Posterior cingulate gyrus (tissue), 11 donors: ENCODE measurements at regions not wholly inside any gene's neighbourhood (a gene's known extent, or its start where the extent isn't known, plus 50 kb on each side); places are given as distances from the start of the nearest gene placed in this dataset.
A peak's percentile ranks its signal among the peaks of the same experiment; 100 is the strongest.

Source experiments
- DNase-seq, 10 donors: peaks; one replicate each; pipeline versions ENCODE4 v3.0.0 to v3.0.0-alpha.2; 2020 to 2021; ENCODE audit warnings: mixed read lengths in 3 of 10
- intact Hi-C: fragments of 100-400 bp; cut with DNase I; formaldehyde crosslinking; loops from one replicate; pipeline ENCODE4 v1.15.1; 2023

DNA sequence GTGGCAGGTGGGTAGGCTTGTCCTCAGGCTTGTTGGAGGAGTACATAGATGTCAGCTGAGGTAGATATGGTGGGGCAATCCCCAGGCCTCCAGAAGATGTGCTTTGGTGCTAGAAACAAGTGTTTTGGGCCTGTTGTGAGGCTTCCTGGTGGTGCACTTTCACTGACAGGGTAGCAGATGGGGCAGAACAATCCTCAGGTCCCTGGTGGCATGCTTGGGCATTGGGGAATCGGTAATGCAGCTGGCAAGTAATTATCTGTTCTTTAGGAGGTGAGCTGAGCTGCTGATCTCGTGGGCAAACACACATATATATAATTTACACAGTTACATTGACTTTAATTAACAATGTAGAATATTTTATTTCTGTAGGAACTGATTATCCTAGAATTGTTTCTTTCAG is 458.7 kb downstream of the BMP2 start:
- intact Hi-C loops = no loop called here
- DNase-seq = no peak

DNA sequence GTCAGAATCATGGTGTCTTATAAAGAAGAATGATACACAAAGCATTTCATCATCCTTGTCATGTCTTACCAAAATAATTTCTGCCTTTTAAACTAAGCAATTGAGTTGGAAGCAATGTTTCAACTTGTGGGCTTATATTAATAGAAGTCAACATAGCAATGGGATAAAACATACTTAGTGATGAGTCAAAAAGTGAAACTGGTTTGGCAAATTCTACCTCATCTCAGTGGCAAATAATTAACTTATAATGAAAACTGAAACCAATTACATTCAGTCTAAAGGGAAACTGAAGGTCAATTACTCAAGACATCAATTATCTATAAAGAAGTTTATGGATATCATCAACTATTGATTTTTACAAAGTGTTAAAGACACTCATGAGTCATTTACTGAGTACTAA is 463.8 kb downstream of the BMP2 start:
- intact Hi-C loops = no loop called here
- DNase-seq = no peak

DNA sequence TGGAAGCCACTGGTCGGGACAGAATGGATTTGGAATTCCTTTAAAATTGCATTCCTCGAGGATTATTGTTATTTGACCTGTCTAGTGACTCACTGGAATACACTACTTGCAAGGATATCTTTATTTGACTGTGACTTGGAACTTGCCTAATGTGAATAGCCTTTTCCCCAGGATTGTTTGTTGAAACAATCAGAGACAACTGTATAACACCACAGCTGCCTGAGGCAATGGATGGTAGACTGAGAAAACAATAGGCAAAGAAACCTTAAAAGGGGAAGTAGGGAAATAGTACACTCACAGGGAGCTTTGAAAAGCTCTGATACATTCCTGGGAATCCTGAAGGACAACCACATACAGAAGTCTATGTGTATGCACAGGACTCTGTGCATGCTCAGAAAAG is 465.3 kb downstream of the BMP2 start:
- intact Hi-C loops = no loop called here
- DNase-seq = no peak

DNA sequence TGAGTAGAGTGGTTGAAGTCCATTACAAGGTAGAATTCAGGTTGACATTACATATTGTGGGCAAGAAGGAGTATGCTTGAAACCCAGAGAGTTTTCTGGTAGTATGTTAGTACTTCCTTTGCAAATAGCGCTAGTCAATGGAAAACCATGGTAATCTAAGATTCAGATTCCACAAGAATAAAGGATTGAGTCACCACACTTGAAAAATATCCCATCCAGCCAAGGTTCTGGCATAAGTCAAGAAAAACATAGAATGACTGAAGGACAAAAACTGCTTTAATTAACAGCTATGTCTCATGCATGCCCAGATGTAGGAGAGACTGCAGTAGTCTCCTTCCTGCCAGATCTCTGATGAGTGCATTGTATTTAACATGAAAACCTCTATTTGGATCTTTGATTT is 469.8 kb downstream of the BMP2 start:
- no peak for DNase-seq
- intact Hi-C loops = no loop called here

DNA sequence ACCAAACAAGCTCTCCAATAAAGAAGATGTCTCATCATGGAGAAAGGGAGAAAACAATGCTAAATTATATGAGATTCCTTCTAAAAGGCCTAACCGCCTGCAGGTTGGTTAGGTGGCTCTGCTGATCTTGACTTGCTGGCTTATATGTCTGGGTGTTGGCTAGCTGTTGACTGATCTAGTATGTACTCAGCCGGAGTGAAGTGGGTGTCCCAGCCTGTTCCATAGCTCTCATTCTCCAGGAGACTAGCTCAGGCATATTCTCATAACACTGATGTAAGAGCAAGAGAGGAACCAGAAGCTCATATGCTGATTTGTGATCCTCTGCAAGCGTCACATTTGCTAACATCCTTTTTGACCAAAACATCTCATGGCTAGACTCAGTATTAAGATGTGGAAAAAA is 473.0 kb downstream of the BMP2 start:
- no peak for DNase-seq
- intact Hi-C loops = no loop called here

DNA sequence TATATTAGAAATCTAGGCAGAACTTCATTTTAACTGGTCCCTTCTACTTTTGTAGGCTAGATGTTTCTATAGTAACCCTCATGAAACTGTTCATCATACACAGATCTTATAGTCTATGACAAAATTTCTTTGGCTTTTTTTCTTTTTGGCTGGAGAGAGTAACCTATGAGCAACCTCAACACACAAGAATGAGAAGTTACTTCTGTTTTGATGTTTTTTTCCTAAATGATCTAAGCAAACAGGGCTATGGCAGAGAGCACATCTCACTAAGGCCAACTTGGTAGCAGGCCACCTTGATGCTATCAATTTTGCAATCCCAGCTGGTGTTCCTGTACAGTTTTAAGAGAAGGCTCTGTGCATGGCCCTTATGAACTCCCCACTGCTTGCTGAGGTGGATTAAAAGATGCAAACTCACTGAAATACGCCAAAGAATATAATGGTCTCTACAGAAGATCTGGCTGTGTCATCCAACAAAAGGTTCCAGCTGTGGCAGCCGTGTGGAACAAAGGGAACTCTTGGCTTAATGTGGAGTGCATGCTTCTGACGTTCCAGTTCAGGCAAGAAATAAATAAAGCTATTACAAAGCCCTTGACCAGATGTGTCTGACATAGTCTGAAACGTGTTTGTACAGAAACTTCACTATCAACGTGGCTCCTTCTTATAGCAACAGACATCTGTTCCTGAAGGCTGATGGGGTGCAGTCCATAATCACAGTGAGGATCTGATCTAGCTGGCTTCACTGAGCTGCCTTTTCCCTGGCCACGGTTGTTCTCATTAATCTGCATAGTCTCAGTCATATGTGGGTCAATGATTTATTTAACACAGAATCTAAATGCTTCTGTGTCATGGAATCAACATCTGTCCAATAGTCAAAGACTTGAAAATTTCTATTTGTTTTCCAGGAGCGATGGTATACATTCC is 481.1 kb downstream of the BMP2 start:
- intact Hi-C loops = no loop called here
- DNase-seq = no peak

DNA sequence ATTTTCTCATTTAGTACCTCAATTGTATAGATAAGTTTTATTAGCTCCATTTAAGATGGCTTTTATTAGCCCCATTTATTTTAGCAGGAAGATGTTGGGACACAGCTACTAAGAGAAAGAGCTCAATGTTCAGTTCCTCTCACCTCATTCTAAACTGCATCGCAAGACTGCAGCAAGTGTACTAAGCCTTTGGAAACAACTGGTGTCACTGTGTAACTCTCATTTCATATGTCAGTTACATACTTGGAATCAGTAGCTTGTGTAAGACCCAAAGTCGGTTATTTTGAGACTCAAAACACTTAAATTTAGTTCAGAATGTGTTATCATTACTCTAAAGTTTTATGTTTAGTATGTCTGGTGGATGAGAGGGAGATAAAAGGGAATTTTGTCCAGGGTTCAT is 482.9 kb downstream of the BMP2 start:
- intact Hi-C loops = no loop called here
- DNase-seq = no peak

DNA sequence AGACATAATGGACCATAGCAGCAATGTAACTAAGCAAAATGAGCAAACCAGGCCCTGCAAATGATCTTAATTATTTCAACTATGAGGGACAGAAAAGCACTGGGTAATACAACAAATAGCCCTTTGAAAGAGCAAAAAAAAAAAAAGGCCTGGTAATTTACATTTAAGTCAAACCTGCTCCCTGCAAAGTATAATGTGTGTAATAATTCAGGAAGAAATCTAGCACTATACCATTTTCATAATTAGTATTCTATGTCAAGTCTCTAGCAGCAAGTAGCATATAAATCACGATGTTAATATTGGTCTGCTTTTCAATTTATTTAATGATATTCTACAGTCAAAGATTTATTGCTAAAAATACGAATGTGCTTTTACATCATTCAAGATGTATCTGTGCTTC is 489.6 kb downstream of the BMP2 start:
- intact Hi-C loops = no loop called here
- no peak for DNase-seq

DNA sequence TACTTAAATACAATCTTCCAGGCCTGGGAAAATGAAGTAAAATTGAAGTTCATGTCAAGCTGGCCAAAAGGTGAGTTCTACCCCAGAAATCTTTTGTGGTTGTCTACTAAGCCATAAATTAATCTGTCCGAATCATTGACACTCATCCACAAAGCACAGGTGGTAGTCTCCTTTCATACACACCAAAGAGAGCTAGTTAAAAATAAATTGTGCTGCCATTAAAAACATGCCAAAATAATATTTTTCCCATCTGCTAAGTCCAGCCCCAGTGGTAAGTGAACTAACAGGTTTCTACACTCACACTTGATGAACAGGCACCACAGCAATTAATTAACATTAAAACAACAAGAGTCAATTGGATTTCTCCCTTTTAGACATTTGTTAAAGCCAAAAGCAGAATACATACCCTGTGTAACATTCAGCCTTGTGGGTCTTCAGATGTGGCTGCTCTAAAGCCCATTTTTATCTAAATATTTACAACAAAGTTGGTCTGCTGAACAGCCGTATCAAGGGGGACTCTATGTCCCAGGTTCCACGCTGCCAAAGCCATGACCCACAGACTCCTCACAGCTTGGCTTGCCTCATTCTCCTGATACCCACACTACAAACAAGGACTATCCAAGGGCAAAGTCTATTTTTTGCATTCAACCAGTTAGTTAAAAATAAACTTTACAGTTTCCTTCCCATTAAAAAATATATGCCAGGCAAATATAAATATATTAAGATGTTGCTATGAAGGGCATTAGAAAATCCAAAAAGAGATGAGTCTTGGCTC is 490.4 kb downstream of the BMP2 start:
- DNase-seq = no peak
- intact Hi-C loops = no loop called here

DNA sequence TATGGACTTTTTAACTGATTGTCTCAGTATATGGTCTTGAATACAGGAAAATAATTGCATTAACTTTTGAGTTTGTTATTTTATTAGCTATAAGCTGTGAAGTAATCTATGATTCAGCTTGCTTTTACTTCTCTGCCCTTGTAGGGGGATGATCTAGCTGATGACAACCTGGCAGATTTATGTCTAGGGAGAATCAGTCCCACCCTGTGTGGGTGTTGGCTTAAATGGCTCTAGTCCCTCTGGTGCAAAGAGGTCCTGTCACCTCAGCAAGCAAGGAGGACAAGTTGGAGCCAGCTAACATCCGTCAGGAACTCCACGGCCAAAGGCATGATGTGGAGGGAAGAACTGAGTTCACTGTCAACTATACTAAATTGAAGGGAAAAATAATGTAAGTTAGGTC is 495.3 kb downstream of the BMP2 start:
- intact Hi-C loops = no loop called here
- DNase-seq = no peak

DNA sequence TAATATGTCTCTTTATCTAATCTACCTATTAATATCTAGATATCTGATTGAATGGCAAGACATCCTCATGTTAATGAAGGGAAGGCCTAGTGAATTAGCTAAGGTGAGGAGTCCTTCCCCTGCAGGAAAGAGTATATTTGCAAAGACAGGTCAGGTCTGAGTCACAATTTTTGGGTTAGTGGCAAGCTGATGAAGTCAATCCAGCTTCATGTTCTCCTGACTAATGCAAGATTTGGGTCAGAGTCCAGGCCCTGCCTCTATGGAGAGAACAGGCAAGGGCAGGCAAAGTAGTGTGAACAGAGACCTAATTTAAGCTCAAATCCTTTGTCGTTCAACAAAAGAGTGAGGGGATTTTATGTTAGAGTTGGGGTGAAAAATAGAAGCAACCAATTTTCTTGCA is 496.7 kb downstream of the BMP2 start:
- intact Hi-C loops = no loop called here
- DNase-seq = no peak

DNA sequence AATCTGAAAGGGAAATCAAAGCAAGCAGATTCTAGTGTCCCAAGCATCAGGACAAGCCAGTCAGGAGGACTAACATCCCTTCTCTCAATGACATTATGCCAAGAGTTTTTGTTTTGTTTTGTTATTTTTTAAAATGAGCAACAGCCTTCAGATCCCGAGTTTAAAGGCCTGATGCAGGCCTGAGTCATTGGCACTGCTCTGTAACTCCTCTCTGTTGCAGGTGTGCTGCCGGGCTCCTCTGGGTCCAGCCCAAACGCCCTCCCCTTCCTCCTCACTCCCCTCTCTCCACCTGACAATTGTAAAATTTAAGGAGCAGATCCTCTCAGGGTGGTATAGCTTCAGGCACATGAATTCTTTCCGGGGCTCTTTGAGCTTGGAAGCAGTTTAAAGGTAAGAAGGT is 502.0 kb downstream of the BMP2 start:
- intact Hi-C loops = no loop called here
- no peak for DNase-seq

DNA sequence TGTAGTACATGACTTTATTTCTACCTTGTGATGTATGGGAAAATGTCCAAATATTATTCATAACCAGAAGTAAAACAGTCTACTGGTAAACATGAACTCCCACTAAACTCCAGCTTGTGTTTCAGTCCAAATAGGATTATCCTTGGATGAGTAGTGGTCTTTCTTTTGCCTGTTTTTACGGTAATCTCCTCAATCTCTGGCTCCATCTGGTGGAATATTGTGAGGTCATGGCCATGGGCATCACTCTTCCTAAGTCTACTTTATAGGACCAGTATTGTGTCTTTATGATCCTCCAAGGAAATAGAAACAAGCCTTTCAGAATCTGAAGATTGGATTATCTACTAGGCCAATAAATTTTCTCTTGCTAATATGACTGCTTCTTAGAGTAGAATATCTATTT is 505.0 kb downstream of the BMP2 start:
- no peak for DNase-seq
- intact Hi-C loops = no loop called here

DNA sequence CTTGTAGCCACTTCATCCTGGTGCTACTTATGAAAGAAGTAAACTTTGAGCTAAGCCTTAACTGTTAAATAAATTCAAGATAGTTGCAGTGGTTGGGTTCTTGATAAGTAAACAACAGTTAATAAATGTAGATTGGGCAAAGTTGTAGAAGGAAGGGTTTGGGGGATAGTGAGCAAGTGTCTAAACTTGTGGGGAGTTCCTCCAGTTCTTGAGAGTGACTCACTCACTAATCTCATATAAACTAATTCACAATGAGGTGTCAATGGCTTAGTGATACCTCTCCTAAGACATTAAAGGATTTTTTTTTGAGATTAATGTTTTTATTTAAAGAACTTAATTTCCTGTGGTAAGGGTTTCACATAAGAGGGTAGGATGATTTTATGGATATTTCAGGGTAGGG is 507.4 kb downstream of the BMP2 start:
- DNase-seq = no peak
- intact Hi-C loops = no loop called here

DNA sequence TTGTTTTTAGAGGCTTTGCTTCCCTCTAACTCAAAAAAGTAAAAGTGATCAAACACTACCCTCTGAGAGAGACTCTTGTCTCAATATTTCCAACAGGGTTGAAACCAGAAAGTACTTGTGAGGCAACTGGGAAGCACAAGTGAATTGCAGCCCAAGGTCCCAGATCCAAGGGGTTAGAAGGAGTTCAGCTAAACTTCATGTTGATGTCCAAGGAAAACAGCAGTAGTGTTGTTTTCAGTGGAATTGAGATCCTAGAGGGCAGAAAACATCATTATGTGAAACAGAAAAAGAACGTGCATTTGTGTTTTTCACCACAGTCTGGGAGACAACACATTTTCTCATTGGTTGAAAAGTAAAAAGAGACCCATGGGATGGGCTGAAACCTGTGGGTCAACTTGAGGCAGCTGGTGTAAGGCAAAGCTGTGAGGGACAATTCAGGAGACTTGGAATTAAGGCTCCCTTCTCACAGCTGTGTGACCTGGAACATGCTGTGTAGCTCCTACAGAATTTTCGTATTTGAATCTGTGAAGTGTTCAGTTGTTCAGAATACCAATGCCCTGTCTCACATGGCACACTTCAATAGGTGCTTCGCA is 508.3 kb downstream of the BMP2 start:
- intact Hi-C loops = no loop called here
- DNase-seq = no peak

DNA sequence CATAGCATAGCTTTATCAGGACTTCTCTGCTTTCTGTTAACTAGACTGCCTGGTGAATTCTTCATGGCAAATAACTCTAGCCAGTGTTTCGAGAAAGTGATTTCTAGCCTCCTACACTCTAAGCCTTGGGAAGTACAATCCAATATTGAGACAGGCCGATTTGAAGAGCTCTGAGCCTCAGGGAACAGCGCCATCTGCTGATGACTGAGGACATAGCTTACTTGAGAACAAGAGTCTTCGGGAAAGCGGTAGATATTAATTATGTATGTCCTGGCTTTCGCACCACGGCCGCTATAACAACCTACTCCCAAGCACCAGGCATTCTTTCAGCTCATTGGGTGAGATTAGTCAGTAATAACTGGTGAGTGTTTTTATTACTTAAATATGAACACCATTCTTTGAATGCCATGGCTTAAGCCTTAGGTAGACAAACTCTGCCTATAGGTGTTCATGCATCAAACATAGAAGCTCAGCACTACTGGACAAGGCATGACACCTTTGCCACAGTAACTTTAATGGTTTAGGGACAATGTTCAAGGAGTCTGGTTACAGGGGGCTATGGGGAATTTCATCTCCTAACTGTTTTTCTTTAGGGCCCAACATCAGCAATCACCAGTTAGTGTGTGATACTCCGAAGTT is 518.6 kb downstream of the BMP2 start:
- intact Hi-C loops = loop anchor here (1.0 to 10.0 kb wide), 4 partner anchors 461 to 1143 kb away; no protein-coding TSS in a partner anchor
- DNase-seq = peak; percentile 42 to 96 (median 80)

DNA sequence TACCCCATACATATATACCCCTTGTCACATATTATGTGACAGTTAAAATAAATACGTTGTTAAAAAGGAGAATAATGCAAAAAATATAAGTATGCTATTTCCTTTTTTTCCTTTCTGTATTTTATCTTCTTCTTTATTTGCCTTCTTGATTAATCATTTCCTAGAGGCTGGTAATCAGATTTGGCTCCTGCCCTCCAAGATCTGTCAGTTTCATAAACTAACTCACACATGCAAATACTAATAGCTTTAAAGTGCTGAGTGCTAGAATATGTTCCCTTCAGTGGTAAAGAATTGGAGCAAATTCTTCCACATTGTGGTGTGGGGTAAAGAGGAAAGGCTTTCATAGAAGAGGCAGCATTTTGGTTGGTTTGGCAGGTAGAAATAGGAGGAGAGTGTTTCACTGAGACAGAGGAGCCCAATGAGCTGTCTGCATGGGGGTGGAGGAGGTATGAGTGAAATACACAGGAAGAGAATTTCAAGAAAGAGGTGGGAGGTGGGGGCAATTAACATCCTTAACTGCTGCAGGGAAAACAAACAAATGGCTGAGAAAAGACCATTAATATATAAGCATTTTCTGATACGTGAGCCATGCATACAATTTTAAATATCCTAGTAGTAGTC is 523.9 kb downstream of the BMP2 start:
- intact Hi-C loops = no loop called here
- DNase-seq = no peak

DNA sequence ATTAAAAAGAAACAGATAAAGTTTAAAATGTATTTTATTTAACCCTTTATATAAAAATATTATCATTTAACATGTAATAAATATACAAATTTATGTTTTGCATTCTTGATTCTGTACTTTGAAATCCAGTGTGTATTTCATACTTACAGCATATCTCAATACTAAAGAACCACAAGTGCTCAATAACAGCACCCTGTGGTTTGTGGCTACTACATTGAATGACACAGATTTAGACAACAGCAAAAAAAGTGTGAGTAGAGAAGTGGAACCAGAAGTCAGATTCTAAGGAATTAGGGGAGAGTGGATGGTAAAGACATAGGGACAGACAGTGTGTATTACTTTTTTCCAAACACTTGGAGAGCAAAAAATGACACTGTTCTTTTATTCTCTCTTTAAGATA is 524.5 kb downstream of the BMP2 start:
- no peak for DNase-seq
- intact Hi-C loops = no loop called here

DNA sequence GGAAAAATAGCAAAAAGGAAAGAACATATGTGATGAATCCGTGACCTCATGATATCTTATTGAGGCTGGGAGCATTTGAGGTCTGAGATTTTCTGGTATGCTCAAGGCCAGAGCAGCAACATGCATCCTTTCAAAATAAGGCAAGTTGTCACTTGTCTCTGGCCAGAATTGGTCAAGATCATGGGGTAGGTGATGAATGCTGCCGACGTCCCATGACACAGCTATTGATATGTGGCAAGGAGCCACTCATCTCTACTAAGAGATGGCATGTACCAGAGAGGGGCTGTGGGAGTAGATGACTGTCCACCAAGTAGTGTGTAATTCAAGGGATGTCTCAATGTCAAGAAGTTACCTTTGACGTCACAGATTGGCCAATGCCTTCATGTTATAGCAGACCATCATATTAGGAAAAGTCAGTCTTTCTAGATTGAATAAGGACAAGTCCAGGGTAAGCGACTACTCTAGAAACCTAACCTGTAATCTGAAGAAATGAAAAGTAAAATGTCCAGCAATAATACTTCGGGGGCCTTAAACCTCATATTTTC is 527.4 kb downstream of the BMP2 start:
- no peak for DNase-seq
- intact Hi-C loops = no loop called here

DNA sequence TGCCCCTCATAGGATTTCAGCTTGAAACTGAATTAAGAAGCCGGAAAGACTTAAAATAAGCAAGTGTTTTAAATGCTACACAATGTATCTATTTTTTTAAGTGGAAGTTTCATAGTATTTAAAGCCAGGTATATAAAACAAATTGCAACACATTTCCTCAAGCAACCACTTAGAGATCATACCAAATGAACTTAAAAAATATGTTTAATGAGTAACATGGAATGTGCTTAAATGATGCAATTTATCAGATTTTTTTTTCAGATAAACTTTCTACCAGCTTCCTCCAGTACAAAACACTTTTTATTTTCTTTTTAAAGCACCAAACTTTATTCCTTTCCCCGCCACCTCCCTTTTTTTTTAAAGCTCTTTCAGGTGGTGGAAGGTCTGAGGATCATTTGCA is 534.3 kb downstream of the BMP2 start:
- intact Hi-C loops = no loop called here
- DNase-seq = no peak
